ENCODE measurements at regions not wholly inside any gene's neighbourhood (a gene's known extent, or its start where the extent isn't known, plus 50 kb on each side); places are given as distances from the start of the nearest gene placed in this dataset.

GRCh38 chr2:12070153-12070552 is 323.7 kb downstream of the LPIN1 start:
- no CpG with 5 or more reads among the region's 2 CpGs for WGBS (ENCODE audit: insufficient coverage)
- no peak for DNase-seq (ENCODE audit: low read depth in 4 of 6, low spot score in 6 of 6)
- no peaks in the 10 kb centered on the region for H3K27me3 ChIP-seq (ENCODE audit: control insufficient read depth, insufficient read depth, low read length)
- H3K27ac ChIP-seq (ENCODE audit: low read depth, low read length), result no peak overlapping the region
- peaks cover 3% of the 10 kb centered on the region for H3K4me1 ChIP-seq (ENCODE audit: control insufficient read depth, insufficient read depth, low read length)
- H3K9me3 ChIP-seq (ENCODE audit: control insufficient read depth, insufficient read depth, low read length), result no peaks in the 10 kb centered on the region
- no peak overlapping the region for H3K4me3 ChIP-seq (ENCODE audit: low read depth, low read length)
- H3K36me3 ChIP-seq (ENCODE audit: control insufficient read depth, insufficient read depth, low read length), result no peaks in the 10 kb centered on the region

GRCh38 chr2:12070581-12070980 is 324.1 kb downstream of the LPIN1 start:
- Histone ChIP-seq H3K36me3 (ENCODE audit: control insufficient read depth, insufficient read depth, low read length) (no peaks in the 10 kb centered on the region), H3K4me1 (ENCODE audit: control insufficient read depth, insufficient read depth, low read length) (peaks cover 3% of the 10 kb centered on the region), H3K4me3 (ENCODE audit: low read depth, low read length) (no peak overlapping the region), H3K27me3 (ENCODE audit: control insufficient read depth, insufficient read depth, low read length) (no peaks in the 10 kb centered on the region), H3K27ac (ENCODE audit: low read depth, low read length) (no peak overlapping the region), H3K9me3 (ENCODE audit: control insufficient read depth, insufficient read depth, low read length) (no peaks in the 10 kb centered on the region)
- 100% methylated on average over 2 of the region's 4 CpGs for WGBS (ENCODE audit: insufficient coverage)
- no peak for DNase-seq (ENCODE audit: low read depth in 4 of 6, low spot score in 6 of 6)

- H3K4me3 ChIP-seq (ENCODE audit: low read depth, low read length), result no peak overlapping the region
- H3K27ac ChIP-seq (ENCODE audit: low read depth, low read length), result no peak overlapping the region
- no peak for DNase-seq (ENCODE audit: low read depth in 4 of 6, low spot score in 6 of 6)
- H3K27me3 ChIP-seq (ENCODE audit: control insufficient read depth, insufficient read depth, low read length), result no peaks in the 10 kb centered on the region
- H3K36me3 ChIP-seq (ENCODE audit: control insufficient read depth, insufficient read depth, low read length), result no peaks in the 10 kb centered on the region
- H3K4me1 ChIP-seq (ENCODE audit: control insufficient read depth, insufficient read depth, low read length), result peaks cover 3% of the 10 kb centered on the region
- H3K9me3 ChIP-seq (ENCODE audit: control insufficient read depth, insufficient read depth, low read length), result no peaks in the 10 kb centered on the region
Measured at GRCh38 chr2:12071318-12071717, 324.9 kb downstream of the LPIN1 start.

- peaks cover 3% of the 10 kb centered on the region for H3K4me1 ChIP-seq (ENCODE audit: control insufficient read depth, insufficient read depth, low read length)
- no peak for DNase-seq (ENCODE audit: low read depth in 4 of 6, low spot score in 6 of 6)
- no peaks in the 10 kb centered on the region for H3K9me3 ChIP-seq (ENCODE audit: control insufficient read depth, insufficient read depth, low read length)
- H3K4me3 ChIP-seq (ENCODE audit: low read depth, low read length), result no peak overlapping the region
- no peaks in the 10 kb centered on the region for H3K36me3 ChIP-seq (ENCODE audit: control insufficient read depth, insufficient read depth, low read length)
- no peaks in the 10 kb centered on the region for H3K27me3 ChIP-seq (ENCODE audit: control insufficient read depth, insufficient read depth, low read length)
- 88% methylated on average over 1 of the region's 6 CpGs for WGBS (ENCODE audit: insufficient coverage)
- H3K27ac ChIP-seq (ENCODE audit: low read depth, low read length), result no peak overlapping the region
Measured at GRCh38 chr2:12073217-12073852, 326.9 kb downstream of the LPIN1 start.

GRCh38 chr2:12074126-12074844 is 327.9 kb downstream of the LPIN1 start:
- Histone ChIP-seq H3K27ac (ENCODE audit: low read depth, low read length) (no peak overlapping the region), H3K27me3 (ENCODE audit: control insufficient read depth, insufficient read depth, low read length) (no peaks in the 10 kb centered on the region), H3K36me3 (ENCODE audit: control insufficient read depth, insufficient read depth, low read length) (no peaks in the 10 kb centered on the region), H3K4me3 (ENCODE audit: low read depth, low read length) (no peak overlapping the region), H3K9me3 (ENCODE audit: control insufficient read depth, insufficient read depth, low read length) (no peaks in the 10 kb centered on the region), H3K4me1 (ENCODE audit: control insufficient read depth, insufficient read depth, low read length) (peaks cover 3% of the 10 kb centered on the region)
- WGBS (ENCODE audit: insufficient coverage), result no CpG with 5 or more reads among the region's 7 CpGs
- DNase-seq (ENCODE audit: low read depth in 4 of 6, low spot score in 6 of 6), result peak in 2 of 6 donors; percentile 49 to 63

- Histone ChIP-seq H3K4me1 (ENCODE audit: control insufficient read depth, insufficient read depth, low read length) (peaks cover 3% of the 10 kb centered on the region), H3K27me3 (ENCODE audit: control insufficient read depth, insufficient read depth, low read length) (no peaks in the 10 kb centered on the region), H3K9me3 (ENCODE audit: control insufficient read depth, insufficient read depth, low read length) (no peaks in the 10 kb centered on the region), H3K27ac (ENCODE audit: low read depth, low read length) (no peak overlapping the region), H3K36me3 (ENCODE audit: control insufficient read depth, insufficient read depth, low read length) (no peaks in the 10 kb centered on the region), H3K4me3 (ENCODE audit: low read depth, low read length) (no peak overlapping the region)
- no peak for DNase-seq (ENCODE audit: low read depth in 4 of 6, low spot score in 6 of 6)
- 50% methylated on average over 1 of the region's 2 CpGs for WGBS (ENCODE audit: insufficient coverage)
Measured at GRCh38 chr2:12074845-12075217, 328.4 kb downstream of the LPIN1 start.

- no peak for DNase-seq (ENCODE audit: low read depth in 4 of 6, low spot score in 6 of 6)
- Histone ChIP-seq H3K27ac (ENCODE audit: low read depth, low read length) (no peak overlapping the region), H3K9me3 (ENCODE audit: control insufficient read depth, insufficient read depth, low read length) (no peaks in the 10 kb centered on the region), H3K4me3 (ENCODE audit: low read depth, low read length) (no peak overlapping the region), H3K27me3 (ENCODE audit: control insufficient read depth, insufficient read depth, low read length) (no peaks in the 10 kb centered on the region), H3K4me1 (ENCODE audit: control insufficient read depth, insufficient read depth, low read length) (peaks cover 3% of the 10 kb centered on the region), H3K36me3 (ENCODE audit: control insufficient read depth, insufficient read depth, low read length) (no peaks in the 10 kb centered on the region)
- no CpG with 5 or more reads among the region's 3 CpGs for WGBS (ENCODE audit: insufficient coverage)
Measured at GRCh38 chr2:12075603-12076002, 329.2 kb downstream of the LPIN1 start.

GRCh38 chr2:12076810-12077209 is 330.4 kb downstream of the LPIN1 start:
- WGBS (ENCODE audit: insufficient coverage), result 28% methylated on average over 4 of the region's 5 CpGs
- no peaks in the 10 kb centered on the region for H3K27me3 ChIP-seq (ENCODE audit: control insufficient read depth, insufficient read depth, low read length)
- peak in 2 of 6 donors; percentile 81 to 85 for DNase-seq (ENCODE audit: low read depth in 4 of 6, low spot score in 6 of 6)
- no peak overlapping the region for H3K27ac ChIP-seq (ENCODE audit: low read depth, low read length)
- peaks cover 3% of the 10 kb centered on the region for H3K4me1 ChIP-seq (ENCODE audit: control insufficient read depth, insufficient read depth, low read length)
- no peaks in the 10 kb centered on the region for H3K9me3 ChIP-seq (ENCODE audit: control insufficient read depth, insufficient read depth, low read length)
- H3K4me3 ChIP-seq (ENCODE audit: low read depth, low read length), result no peak overlapping the region
- no peaks in the 10 kb centered on the region for H3K36me3 ChIP-seq (ENCODE audit: control insufficient read depth, insufficient read depth, low read length)

- H3K4me1 ChIP-seq (ENCODE audit: control insufficient read depth, insufficient read depth, low read length), result peaks cover 8% of the 10 kb centered on the region
- no peak overlapping the region for H3K27ac ChIP-seq (ENCODE audit: low read depth, low read length)
- H3K36me3 ChIP-seq (ENCODE audit: control insufficient read depth, insufficient read depth, low read length), result no peaks in the 10 kb centered on the region
- H3K9me3 ChIP-seq (ENCODE audit: control insufficient read depth, insufficient read depth, low read length), result no peaks in the 10 kb centered on the region
- 87% methylated on average over 4 of the region's 4 CpGs for WGBS (ENCODE audit: insufficient coverage)
- H3K4me3 ChIP-seq (ENCODE audit: low read depth, low read length), result no peak overlapping the region
- no peaks in the 10 kb centered on the region for H3K27me3 ChIP-seq (ENCODE audit: control insufficient read depth, insufficient read depth, low read length)
- DNase-seq (ENCODE audit: low read depth in 4 of 6, low spot score in 6 of 6), result no peak
Measured at GRCh38 chr2:12080360-12080759, 333.9 kb downstream of the LPIN1 start.
